Jurkat, Clone E6-1 (cell line): ENCODE measurements at regions not wholly inside any gene's neighbourhood (a gene's known extent, or its start where the extent isn't known, plus 50 kb on each side); places are given as distances from the start of the nearest gene placed in this dataset.

Experiments
- DNase-seq: peaks from one replicate; pipeline ENCODE4 v3.0.0-alpha.2; 2011; ENCODE audit warnings: low read depth, low spot score
- H3K4me3 ChIP-seq: 2 replicates; pipeline ENCODE4 v1.5.1; 2011; ENCODE audit warnings: mild to moderate bottlenecking, low read length, control low read depth, moderate library complexity

GRCh38 chr10:3465406-3465891 lies 292.9 kb upstream of the PITRM1 start:
- H3K4me3 ChIP-seq: no peak overlapping the region
- DNase-seq: no peak

GRCh38 chr10:3464760-3465405 lies 292.3 kb upstream of the PITRM1 start:
- DNase-seq: no peak
- H3K4me3 ChIP-seq: no peak overlapping the region

GRCh38 chr10:3460420-3461128 lies 288.0 kb upstream of the PITRM1 start:
- no peak overlapping the region for H3K4me3 ChIP-seq
- no peak for DNase-seq

GRCh38 chr10:3455385-3456334 lies 283.1 kb upstream of the PITRM1 start:
- no peak for DNase-seq
- H3K4me3 ChIP-seq: no peak overlapping the region

GRCh38 chr10:3452683-3453361 lies 280.2 kb upstream of the PITRM1 start:
- DNase-seq: no peak
- H3K4me3 ChIP-seq: no peak overlapping the region

GRCh38 chr10:3452173-3452626 lies 279.6 kb upstream of the PITRM1 start:
- DNase-seq: no peak
- no peak overlapping the region for H3K4me3 ChIP-seq

GRCh38 chr10:3451516-3452172 lies 279.1 kb upstream of the PITRM1 start:
- H3K4me3 ChIP-seq: no peak overlapping the region
- no peak for DNase-seq

- no peak overlapping the region for H3K4me3 ChIP-seq
- DNase-seq: no peak
Observed at GRCh38 chr10:3446221-3446620, 273.6 kb upstream of the PITRM1 start.

- DNase-seq: no peak
Observed at GRCh38 chr10:3445648-3446047, 273.1 kb upstream of the PITRM1 start.

GRCh38 chr10:3442451-3442990 lies 269.9 kb upstream of the PITRM1 start:
- H3K4me3 ChIP-seq: no peak overlapping the region
- no peak for DNase-seq

More at GRCh38 chr10:3445648-3446047, 273.1 kb upstream of the PITRM1 start:
- no peak overlapping the region for H3K4me3 ChIP-seq

GRCh38 chr10:3439183-3439582 lies 266.6 kb upstream of the PITRM1 start:
- DNase-seq: no peak
- H3K4me3 ChIP-seq: no peak overlapping the region

- no peak for DNase-seq
Observed at GRCh38 chr10:3438606-3439005, 266.0 kb upstream of the PITRM1 start.

GRCh38 chr10:3435671-3436070 lies 263.1 kb upstream of the PITRM1 start:
- no peak overlapping the region for H3K4me3 ChIP-seq
- DNase-seq: no peak

More at GRCh38 chr10:3438606-3439005, 266.0 kb upstream of the PITRM1 start:
- H3K4me3 ChIP-seq: no peak overlapping the region

GRCh38 chr10:3433988-3434387 lies 261.4 kb upstream of the PITRM1 start:
- DNase-seq: no peak

GRCh38 chr10:3433131-3433530 lies 260.5 kb upstream of the PITRM1 start:
- H3K4me3 ChIP-seq: no peak overlapping the region
- no peak for DNase-seq

More at GRCh38 chr10:3433988-3434387, 261.4 kb upstream of the PITRM1 start:
- H3K4me3 ChIP-seq: no peak overlapping the region

GRCh38 chr10:3432081-3432825 lies 259.7 kb upstream of the PITRM1 start:
- H3K4me3 ChIP-seq: no peak overlapping the region
- DNase-seq: no peak

GRCh38 chr10:3430501-3430900 lies 257.9 kb upstream of the PITRM1 start:
- DNase-seq: peak; percentile 17
- H3K4me3 ChIP-seq: no peak overlapping the region
